NCI-H128 (cell line): ENCODE measurements at regions not wholly inside any gene's neighbourhood (a gene's known extent, or its start where the extent isn't known, plus 50 kb on each side); places are given as distances from the start of the nearest gene placed in this dataset.
A peak's percentile ranks its signal among the peaks of the same experiment; 100 is the strongest.

ENCODE experiments used
- DNase-seq: peaks from one replicate; lab custom pipeline; 2025; ENCODE audit not compliant: unreplicated experiment; lab: John Stamatoyannopoulos, UW

GRCh38 chr1:222995236-222995580 lies 147.8 kb downstream of the TLR5 start:
- DNase-seq: no peak

GRCh38 chr1:222995620-222996309 lies 147.3 kb downstream of the TLR5 start:
- DNase-seq: no peak

- no peak for DNase-seq
Observed at GRCh38 chr1:222996310-222996975, 146.6 kb downstream of the TLR5 start.

GRCh38 chr1:223000632-223001031 lies 142.4 kb downstream of the TLR5 start:
- no peak for DNase-seq

GRCh38 chr1:223001653-223002634 lies 141.1 kb downstream of the TLR5 start:
- DNase-seq: peak; percentile 33

GRCh38 chr1:223003549-223003948 lies 139.5 kb downstream of the TLR5 start:
- no peak for DNase-seq

GRCh38 chr1:223006371-223006770 lies 136.7 kb downstream of the TLR5 start:
- DNase-seq: no peak

GRCh38 chr1:223006917-223007648 lies 136.0 kb downstream of the TLR5 start:
- DNase-seq: no peak

- DNase-seq: no peak
Observed at GRCh38 chr1:223007935-223008334, 135.1 kb downstream of the TLR5 start.

GRCh38 chr1:223008808-223009207 lies 134.2 kb downstream of the TLR5 start:
- DNase-seq: no peak

- no peak for DNase-seq
Observed at GRCh38 chr1:223009406-223009805, 133.6 kb downstream of the TLR5 start.

- DNase-seq: no peak
Observed at GRCh38 chr1:223010582-223011504, 132.2 kb downstream of the TLR5 start.

- DNase-seq: no peak
Observed at GRCh38 chr1:223011505-223011856, 131.6 kb downstream of the TLR5 start.

- DNase-seq: no peak
Observed at GRCh38 chr1:223012176-223012788, 130.8 kb downstream of the TLR5 start.

GRCh38 chr1:223012938-223013337 lies 130.1 kb downstream of the TLR5 start:
- no peak for DNase-seq

- DNase-seq: no peak
Observed at GRCh38 chr1:223014142-223014873, 128.7 kb downstream of the TLR5 start.

GRCh38 chr1:223016381-223016780 lies 126.7 kb downstream of the TLR5 start:
- DNase-seq: no peak

GRCh38 chr1:223016890-223017289 lies 126.2 kb downstream of the TLR5 start:
- DNase-seq: no peak

- DNase-seq: no peak
Observed at GRCh38 chr1:223017291-223017690, 125.8 kb downstream of the TLR5 start.
